KMS-11 (cell line): ENCODE measurements at regions not wholly inside any gene's neighbourhood (a gene's known extent, or its start where the extent isn't known, plus 50 kb on each side); places are given as distances from the start of the nearest gene placed in this dataset.

Experiments
- H2AFZ ChIP-seq: fragments of 200-600 bp; sonication (generic); 2 replicates; pipeline ENCODE4 v1.6.1; 2016; ENCODE audit warnings: antibody characterized with exemption, mixed run types, low read depth
- H3K27ac ChIP-seq: fragments of 200-600 bp; sonication (generic); 2 replicates; pipeline ENCODE4 v1.6.1; 2016; ENCODE audit warnings: mild to moderate bottlenecking, mixed run types
- H3K27me3 ChIP-seq: fragments of 200-600 bp; sonication (generic); 2 replicates; pipeline ENCODE4 v1.6.1; 2017; ENCODE audit warnings: mild to moderate bottlenecking, low read depth, mixed run types, moderate library complexity; ENCODE audit not compliant: insufficient read depth
- H3K36me3 ChIP-seq: fragments of 200-600 bp; sonication (generic); 2 replicates; pipeline ENCODE4 v1.6.1; 2017; ENCODE audit warnings: mild to moderate bottlenecking, mixed run types; ENCODE audit not compliant: insufficient read depth
- H3K4me1 ChIP-seq: fragments of 200-600 bp; sonication (generic); 2 replicates; pipeline ENCODE4 v1.6.1; 2016; ENCODE audit warnings: mild to moderate bottlenecking, low read depth, mixed run types; ENCODE audit not compliant: poor library complexity, severe bottlenecking
- H3K4me2 ChIP-seq: fragments of 200-600 bp; sonication (generic); 2 replicates; pipeline ENCODE4 v1.7.0; 2016; ENCODE audit warnings: mild to moderate bottlenecking, mixed run types
- H3K4me3 ChIP-seq: fragments of 200-600 bp; sonication (generic); IDR thresholded peaks from 2 replicates; pipeline ENCODE4 v1.6.1; 2017; ENCODE audit warnings: low read depth, low read length, mixed read lengths; ENCODE audit not compliant: insufficient read depth
- H3K79me2 ChIP-seq: fragments of 200-600 bp; sonication (generic); 2 replicates; pipeline ENCODE4 v1.6.1; 2016; ENCODE audit warnings: low read depth, mixed run types; ENCODE audit not compliant: insufficient read depth
- H3K9ac ChIP-seq: fragments of 200-600 bp; sonication (generic); 2 replicates; pipeline ENCODE4 v1.6.1; 2016; ENCODE audit warnings: mild to moderate bottlenecking, mixed run types
- H4K20me1 ChIP-seq: fragments of 200-600 bp; sonication (generic); 2 replicates; pipeline ENCODE4 v1.6.1; 2016; ENCODE audit warnings: mild to moderate bottlenecking, mixed run types; ENCODE audit not compliant: insufficient read depth
- CTCF ChIP-seq: fragments of 200-600 bp; sonication (generic); conservative IDR thresholded peaks from 2 replicates; pipeline ENCODE4 v1.6.1; 2017; ENCODE audit warnings: low read depth, mild to moderate bottlenecking, antibody characterized with exemption, low read length, moderate library complexity, mixed read lengths

- H4K20me1 ChIP-seq: no peaks in the 10 kb centered on the region
- H3K4me1 ChIP-seq: peaks cover 65% of the 10 kb centered on the region
- H3K36me3 ChIP-seq: no peaks in the 10 kb centered on the region
These were observed 61.4 kb upstream of the PNMA1 start for GRCh38 chr14:73775339-73776193.

GRCh38 chr14:73774671-73775070, 60.5 kb upstream of the PNMA1 start:
- Histone ChIP-seq H3K9ac (no peak overlapping the region), H3K79me2 (peaks cover 45% of the 10 kb centered on the region; the same call in 1 of the 2 replicates), H3K36me3 (no peaks in the 10 kb centered on the region), H3K27me3 (no peaks in the 10 kb centered on the region), H2AFZ (no peak overlapping the region), H3K4me3 (no peak overlapping the region), H3K27ac (no peak overlapping the region), H4K20me1 (no peaks in the 10 kb centered on the region), H3K4me2 (peak overlapping the region; percentile 21; the same call in 1 of the 2 replicates), H3K4me1 (peaks cover 74% of the 10 kb centered on the region)
- no peak for TF ChIP-seq CTCF

More at GRCh38 chr14:73775339-73776193, 61.4 kb upstream of the PNMA1 start:
- Histone ChIP-seq H3K79me2 (peaks cover 50% of the 10 kb centered on the region), H3K4me3 (no peak overlapping the region), H2AFZ (no peak overlapping the region), H3K4me2 (no peak overlapping the region), H3K9ac (no peak overlapping the region), H3K27ac (no peak overlapping the region), H3K27me3 (no peaks in the 10 kb centered on the region)
- no peak for TF ChIP-seq CTCF

GRCh38 chr14:73774241-73774570, 60.0 kb upstream of the PNMA1 start:
- H3K4me3 ChIP-seq: no peak overlapping the region

GRCh38 chr14:73773441-73774240, 59.5 kb upstream of the PNMA1 start:
- Histone ChIP-seq H3K27ac (peak overlapping the region; percentile 83), H4K20me1 (no peaks in the 10 kb centered on the region), H3K79me2 (peaks cover 51% of the 10 kb centered on the region), H3K9ac (no peak overlapping the region), H3K27me3 (no peaks in the 10 kb centered on the region), H3K4me1 (peaks cover 84% of the 10 kb centered on the region), H3K4me3 (no peak overlapping the region), H3K4me2 (peak overlapping the region; percentile 99; the same call in 1 of the 2 replicates), H2AFZ (no peak overlapping the region), H3K36me3 (no peaks in the 10 kb centered on the region)
- TF ChIP-seq CTCF: no peak

More at GRCh38 chr14:73774241-73774570, 60.0 kb upstream of the PNMA1 start:
- Histone ChIP-seq H3K9ac (no peak overlapping the region), H3K27me3 (no peaks in the 10 kb centered on the region), H3K27ac (no peak overlapping the region), H4K20me1 (no peaks in the 10 kb centered on the region), H2AFZ (no peak overlapping the region), H3K4me1 (peaks cover 79% of the 10 kb centered on the region), H3K79me2 (peaks cover 49% of the 10 kb centered on the region; the same call in 1 of the 2 replicates), H3K36me3 (no peaks in the 10 kb centered on the region), H3K4me2 (0 out of 2 replicates have a peak overlapping the region, but pooled peaks have one; percentile 13)
- no peak for TF ChIP-seq CTCF
